ENCODE measurements at regions not wholly inside any gene's neighbourhood (a gene's known extent, or its start where the extent isn't known, plus 50 kb on each side); places are given as distances from the start of the nearest gene placed in this dataset.

DNA sequence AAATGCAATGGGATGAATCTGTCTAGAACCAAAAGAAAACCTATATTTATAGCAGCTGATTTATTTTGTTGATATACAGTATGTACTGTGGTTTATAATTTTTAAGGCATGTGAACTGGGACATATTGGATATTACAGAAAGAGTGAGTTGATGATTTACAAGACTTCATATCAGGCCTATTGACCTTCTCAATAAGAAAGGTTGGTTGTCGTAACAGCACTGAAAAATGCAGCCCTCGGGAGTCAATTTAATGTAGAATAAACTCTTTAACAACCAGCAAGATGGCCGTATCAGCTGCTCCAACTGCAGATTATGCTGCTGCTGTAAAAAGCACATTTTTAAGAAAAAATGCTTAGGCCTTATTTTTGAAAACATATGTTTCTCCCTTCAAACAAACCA lies 407.3 kb downstream of the GXYLT1 start:
- DNase-seq: no peak

DNA sequence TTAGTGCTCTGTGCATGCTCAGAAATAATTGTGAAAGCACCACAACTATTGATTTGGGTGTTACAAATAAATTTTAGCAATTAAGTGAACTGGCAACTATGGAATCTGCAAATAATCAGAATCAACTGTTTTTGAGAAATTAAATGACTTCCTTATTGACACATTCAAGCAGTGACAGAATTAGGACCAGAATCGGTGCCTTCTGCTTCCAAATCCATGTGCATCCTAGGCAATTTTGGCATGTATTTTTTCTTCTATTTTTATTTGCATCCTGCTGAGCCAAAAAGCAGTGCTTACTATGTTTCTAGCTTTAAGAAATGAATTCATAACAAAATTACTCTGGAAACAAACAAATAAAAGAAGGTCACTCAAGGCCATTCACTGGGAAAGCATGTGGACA lies 408.2 kb downstream of the GXYLT1 start:
- no peak for DNase-seq

DNA sequence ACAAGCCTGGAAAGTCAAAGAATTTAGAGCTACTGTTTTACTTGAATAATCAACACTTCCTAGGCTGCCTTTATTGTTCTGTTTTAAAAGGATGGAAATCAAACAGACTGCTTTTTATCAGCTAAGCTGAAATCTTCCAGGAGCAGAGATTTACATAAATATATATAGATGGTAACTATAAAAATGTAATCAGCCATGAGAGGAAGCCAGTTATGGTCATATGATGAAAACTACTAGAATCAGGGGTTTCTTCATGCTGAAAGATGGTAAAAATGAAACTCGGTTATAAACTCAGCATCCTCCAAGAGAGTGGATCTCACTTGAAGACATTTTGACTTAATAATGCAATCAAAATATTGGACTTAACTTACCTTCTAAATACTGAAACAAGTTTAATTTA lies 413.0 kb downstream of the GXYLT1 start:
- no peak for DNase-seq

DNA sequence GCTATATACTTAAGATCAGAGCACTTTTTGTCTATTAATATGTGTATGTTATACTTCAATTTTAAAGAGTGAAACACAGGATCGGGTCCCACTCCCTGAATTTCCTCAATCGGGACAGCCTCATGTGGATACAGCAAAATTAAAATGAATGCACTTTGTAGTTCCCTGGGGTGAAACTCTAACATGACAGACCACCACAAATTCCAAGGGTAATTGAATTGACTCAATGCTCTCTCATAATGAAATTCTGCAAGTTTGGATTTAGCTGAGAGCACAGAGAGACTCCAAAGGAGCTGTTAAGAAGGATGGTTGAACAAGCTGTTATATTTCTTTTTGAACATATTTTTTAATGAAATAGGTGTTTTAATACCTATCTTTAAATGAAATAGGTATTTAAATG lies 413.6 kb downstream of the GXYLT1 start:
- DNase-seq: no peak

DNA sequence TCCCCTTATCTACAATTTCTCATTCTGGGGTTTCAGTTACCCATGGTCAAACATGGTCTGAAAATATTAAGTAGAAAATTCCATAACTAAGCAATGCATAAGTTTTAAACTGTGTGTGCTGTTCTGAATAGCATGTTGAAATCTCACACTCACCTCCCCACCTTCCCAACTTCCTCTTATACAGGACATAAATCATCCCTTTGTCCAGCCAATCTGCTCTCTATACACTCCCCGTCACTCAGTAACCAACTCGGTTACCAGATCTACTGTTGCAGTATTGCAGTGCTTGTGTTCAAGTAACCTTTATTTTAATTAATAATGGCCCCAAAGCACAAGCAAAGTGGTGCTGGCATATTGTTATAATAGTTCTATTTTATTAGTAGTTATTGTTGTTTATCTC lies 420.5 kb downstream of the GXYLT1 start:
- no peak for DNase-seq

DNA sequence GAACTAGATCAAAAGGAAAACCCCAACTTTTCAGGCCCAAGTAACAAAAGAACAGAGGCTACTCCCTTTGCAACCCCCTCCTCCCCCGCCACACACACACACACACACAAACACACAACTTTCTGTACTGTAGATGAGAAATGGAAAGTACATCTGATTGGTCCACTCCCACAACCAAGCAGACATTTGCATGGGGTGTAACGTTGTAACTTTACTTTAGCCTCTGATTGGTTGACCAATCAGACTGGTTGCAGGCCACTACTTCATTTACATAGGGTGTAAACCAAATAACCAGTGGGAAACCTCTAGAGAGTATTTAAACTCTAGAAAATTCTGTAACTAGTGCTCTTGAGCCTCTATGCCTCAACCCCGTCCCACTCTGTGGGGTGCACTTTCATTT lies 425.5 kb downstream of the GXYLT1 start:
- DNase-seq: no peak

DNA sequence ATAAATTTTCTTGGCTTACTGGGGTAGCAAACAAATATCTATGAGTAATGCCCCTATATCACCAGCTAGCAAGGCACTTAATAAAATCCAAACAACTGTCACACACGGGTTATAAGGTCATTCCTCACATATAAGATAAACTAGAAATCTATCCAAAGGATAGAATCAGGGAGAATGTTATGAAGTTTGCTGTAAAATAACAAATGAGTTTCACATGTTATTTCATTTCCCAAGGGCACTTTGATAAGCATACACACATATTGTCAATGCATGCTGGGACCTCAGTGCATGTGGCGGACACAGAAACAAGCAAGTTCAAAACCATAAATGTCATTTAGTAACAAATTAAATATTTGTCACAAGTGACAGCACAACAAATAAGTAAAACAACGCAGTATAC lies 429.4 kb downstream of the GXYLT1 start:
- no peak for DNase-seq

DNA sequence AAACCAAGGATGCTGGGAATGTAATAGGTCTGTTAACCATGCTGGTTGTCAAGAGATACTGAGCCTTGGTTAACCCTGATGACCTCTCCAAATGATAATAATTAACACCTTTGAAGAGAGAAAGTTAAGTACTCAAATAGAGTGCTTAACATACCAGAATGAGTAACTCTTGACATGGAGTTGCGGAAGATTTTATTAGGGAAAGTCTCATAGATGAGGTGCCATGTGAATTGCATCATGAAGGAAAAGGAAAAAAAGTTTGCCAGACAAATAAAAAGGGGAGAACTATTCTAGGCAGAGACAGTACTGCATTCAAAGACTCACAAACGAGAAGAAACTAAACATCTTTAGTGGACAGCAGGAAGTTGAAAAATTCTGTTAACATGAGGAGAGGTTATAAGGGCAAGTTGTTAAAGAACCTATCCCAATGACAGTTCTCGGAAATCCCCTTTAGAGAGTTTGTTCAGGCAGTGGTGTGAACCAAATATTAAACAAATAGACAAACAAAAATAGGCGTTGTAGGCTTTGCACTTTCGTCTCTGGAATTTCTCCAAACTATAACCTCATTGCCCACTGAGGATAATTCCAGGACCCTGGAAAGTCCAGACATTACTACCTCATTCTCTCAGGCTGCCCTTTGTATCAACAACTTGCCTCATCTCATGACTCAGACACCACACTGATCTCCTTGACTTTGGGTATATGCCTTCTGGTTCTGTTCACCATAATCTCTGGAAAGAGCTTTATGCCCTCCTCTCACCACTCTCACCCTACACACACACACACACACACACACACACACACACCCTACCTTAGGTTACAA lies 435.0 kb downstream of the GXYLT1 start:
- DNase-seq: no peak

DNA sequence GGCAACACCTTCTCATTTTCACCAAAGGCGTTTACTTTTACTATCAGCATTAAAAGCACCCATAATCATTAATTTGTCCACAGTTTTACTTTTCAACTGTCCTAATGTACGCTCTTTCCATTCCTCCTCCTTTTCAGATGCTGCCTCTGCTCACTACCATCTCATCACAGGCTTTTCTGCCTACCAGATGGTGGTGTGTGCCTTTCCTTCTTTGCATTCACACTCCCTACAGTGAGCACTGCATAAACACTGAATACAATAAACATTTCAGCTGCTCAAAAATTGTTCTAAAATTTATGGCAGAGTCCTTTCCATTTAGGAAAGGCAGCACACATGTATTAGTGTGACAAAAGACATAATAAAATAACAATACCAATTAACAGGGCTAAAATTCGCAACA lies 435.7 kb downstream of the GXYLT1 start:
- DNase-seq: no peak

DNA sequence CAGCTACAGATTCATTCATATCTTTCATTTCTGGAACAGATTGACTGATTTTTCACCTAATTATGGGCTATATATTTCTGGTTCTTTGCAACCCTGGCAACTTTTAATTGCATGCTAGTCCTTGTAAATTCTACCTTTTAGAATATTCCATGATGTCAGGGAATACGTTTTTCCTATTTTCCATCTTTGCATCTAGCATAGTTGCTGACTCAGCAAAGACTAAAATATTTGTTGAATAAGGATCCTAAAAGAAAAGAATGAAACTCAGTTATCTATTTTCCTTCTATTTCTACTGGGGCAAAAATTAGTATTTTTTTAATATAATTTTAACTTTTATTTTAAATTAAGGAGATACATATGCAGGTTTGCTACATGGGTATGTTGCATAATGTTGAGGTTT lies 438.3 kb downstream of the GXYLT1 start:
- no peak for DNase-seq

DNA sequence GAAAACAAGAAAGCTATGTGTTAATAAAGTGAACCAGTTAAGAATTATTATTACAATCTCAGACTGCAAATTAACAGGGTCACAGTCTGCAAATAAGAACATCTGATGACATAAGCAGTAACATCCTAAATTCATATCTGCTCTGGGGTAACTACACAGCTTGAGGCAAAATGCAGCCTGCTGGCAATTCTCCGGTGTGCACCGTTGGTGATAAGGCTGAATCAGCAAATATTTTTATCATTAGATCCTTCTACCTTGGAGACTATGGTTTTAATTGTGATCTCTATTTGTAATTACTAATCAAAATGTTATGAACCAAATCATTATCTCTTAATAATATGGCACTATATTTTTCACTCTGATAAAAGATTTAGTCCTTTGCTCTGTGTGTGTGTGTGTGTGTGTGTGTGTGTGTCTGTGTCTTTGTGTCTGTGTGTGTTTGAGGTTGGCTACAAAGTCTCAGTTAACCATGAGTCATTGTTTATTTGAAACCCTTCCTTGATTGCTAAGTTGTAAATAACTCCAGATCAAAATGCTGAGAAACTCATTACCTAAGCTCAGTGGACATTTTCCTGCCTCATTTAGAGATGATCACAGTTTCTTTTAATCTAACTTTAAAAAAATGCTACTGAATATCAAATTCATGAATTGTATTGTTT lies 442.6 kb downstream of the GXYLT1 start:
- DNase-seq: no peak

DNA sequence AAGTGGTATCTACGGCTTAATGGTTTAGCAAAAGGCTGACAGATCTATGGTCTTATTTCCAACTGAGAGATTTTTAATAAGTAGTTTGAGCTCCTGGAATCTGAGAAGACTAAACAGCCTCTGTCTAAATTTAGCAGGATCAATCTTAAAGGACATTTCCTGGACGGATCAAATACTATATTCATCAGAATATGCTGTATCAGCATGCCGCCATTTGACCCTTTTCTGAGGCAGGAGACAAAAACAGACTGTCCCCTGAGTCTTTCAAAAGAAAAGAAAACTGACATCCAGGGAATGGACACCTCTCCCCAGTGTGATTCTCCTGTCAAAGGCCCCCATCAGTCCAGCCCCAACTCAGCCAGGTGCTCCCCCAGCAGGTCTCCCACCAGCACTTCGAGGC lies 443.7 kb downstream of the GXYLT1 start:
- no peak for DNase-seq

DNA sequence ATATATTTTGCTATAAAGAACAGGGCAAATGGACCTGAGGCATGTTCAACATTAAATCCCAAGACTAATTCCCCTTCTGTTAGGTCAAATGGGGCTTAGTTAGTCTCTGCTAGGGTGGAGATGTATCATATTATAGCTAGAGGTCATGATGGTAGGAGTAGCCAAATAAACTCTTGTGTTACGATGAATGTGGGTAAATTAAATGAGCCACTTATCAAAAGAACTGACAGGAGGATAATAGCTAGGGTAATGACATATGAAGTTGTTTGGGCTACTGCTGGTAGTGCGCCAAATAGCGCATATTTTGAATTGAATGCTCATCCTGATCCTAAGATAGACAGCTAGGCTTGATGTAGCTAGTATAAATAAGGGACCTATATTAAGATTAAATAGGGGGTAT lies 445.0 kb downstream of the GXYLT1 start:
- DNase-seq: no peak

DNA sequence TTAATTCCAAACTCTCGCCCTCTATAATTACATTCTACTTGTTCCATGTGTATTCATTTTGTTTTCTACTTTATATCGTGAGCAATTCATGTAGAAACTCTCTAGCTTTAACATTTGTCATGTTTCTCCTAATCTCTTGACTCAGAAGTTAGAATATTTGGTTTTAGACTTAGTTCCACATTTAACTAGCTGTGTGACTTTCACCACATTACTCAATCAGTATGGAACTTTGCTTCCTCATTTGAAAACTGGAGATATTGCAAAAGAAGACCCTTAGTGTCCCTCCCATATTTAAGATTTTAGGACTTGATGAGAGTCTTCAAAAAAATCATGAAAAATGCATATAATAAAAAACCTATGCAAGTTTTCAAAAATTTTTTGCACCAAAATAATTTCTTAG lies 447.5 kb downstream of the GXYLT1 start:
- DNase-seq: no peak

DNA sequence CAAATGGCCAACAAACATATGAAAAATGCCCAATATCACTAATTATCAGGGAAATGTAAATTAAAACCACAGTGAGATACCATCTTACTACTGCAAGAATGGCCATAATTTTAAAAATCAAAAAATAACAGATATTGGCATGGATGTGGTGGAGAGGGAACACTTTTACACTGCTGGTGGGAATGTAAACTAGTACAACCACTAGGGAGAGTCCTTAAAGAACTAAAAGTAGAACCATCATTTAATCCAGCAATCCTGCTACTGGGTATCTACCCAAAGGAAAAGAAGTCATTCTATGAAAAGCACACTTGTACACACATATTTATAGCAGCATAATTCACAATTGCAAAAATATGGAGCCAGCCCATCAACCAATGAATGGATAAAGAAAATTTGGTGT lies 459.7 kb downstream of the GXYLT1 start:
- DNase-seq: no peak

DNA sequence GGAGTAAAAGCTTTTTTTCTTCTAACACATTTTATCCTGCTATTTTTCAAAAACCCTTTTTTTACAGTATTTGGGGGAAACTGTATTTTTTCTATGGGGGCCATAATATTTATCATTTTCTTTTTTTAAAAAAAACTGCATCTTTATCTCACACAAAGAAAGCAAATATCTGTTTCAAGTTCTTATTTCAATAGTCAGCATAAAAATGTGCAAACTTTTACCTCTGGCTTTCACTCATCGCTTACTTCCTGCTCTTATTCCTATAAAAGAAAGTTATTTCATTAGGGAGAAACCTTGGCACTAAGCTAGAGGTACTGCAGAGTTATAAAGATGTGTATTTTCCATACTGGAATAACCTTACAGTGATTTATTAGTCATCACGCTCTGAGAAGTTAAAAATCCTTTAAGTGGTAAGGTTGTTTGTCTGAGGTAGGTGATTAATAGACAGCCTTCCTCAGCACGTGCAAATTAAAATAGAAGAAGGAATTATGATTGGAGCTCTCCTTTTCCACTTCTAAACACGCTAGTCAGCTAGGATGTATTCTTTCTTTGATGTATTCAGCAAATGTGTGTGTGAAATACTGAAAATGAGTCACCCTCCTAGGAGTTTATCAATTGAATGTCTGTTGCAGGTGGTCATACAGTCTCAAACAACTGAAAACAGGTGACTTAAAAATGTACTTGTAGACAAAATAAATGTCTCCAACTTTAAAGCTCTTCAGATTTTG lies 461.0 kb downstream of the GXYLT1 start:
- no peak for DNase-seq

DNA sequence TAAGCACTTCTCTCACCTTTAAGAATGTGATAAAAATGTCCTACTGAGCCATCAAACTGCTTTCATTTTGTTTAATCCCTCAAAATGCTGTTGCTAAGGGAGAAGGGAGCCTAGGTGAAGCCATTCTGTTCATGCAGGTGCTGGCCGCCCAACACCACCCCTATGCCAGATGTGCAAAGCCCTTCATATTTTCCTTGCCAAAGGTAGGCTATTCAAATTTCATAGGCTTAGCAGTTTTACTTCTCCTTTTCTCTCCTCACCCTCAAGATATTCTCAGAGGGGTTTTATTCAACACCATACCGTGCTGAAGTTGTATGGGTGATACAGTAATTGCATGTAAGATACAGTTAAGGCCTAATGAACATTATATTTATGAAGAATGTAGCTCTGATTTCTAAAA lies 461.7 kb downstream of the GXYLT1 start:
- DNase-seq: no peak

DNA sequence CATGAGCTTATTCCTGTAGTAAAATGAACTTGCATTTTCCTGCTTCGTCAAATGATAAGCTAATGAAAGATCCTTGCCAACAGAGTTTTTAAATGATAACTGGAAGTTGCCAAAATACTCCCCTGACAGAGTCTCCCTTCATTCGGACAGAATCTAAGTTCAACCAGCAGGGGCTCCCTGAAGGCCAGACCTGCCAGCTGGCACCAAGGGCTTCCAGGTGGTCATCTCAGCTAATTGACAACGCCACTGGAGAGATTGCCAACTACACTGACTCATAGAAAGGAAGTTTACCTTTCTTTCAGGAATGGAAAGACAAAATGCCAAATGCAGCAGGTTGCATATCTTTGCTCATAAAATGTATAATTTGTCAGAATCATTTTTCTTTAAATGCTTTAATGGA lies 462.8 kb downstream of the GXYLT1 start:
- no peak for DNase-seq

DNA sequence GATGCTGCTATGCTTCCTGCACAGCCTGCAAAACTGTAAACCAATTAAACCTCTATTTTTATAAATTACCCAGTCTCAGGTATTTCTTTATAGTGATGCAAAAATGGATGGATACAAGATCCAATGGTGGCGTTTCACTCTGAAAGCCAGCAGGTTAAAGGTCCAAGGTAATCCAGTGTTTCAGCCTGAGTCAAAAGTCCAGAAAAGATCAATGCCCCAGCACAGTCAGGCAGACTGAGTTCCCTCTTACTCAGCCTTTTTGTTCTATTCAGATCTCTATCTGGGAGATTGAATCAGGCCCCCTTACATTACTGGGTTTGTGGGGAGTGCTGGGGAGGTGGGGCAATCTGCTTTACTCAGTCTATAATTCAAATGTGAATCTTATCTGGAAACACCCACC lies 464.5 kb downstream of the GXYLT1 start:
- DNase-seq: no peak

DNA sequence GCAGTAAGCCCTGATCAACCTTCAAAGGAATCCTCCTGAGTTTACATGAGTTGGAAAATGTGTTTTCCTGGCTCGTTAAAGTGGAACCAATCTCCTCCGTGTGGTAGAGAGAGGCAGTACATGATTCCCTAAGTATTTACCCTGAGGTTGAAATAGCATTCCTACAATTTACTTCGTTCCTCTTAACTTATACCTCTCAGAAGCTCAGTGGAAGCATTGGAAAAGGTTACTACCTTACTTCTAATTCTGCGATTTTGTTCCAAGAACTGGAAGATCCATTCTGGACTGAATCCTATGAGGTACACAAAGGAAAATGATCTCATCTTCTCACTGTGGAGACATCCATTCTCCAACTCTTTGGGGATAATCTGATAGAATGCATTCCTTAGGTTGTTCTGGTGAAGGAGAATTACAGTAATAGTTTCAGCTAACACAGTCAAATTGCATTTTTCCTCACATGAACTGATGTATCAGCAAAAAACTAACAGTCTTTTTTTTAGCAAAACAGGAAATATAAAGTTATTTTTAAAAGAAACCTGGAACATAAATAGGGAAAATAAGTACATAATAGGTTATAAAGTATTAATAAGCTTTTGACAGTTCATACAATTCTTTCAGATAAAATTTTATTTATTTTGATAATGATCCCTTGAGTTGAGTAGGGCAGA lies 475.6 kb downstream of the PDZRN4 start:
- DNase-seq: no peak

DNA sequence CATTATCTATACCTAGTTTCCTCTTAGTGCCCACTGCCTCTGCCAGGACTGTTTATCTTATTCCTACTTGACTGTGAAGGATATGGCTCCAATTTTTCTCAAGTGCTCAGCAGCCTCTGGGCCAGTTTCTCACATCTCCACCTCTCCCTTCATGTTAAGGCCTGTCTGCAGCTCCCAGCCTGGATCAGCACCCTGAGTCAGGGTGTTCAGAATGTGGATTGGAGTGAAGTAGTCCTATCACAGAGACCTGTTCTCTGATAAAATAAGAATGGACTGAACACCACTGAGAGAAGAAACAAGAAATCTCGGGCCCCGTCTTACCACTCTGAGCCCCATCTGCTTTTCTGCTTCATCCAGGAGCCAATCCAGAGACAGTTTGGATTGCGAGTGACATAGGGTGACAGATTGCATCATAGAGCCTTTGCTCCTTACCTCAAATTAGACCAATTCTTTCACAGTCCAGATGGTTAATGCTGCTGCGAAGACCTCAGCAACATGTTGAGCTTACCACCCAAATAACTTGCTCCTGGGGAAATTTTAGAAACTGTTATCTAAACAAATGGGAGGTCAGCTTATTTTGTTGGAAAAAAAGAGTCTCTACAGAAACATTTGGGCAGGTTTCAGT lies 473.1 kb downstream of the PDZRN4 start:
- DNase-seq: no peak

DNA sequence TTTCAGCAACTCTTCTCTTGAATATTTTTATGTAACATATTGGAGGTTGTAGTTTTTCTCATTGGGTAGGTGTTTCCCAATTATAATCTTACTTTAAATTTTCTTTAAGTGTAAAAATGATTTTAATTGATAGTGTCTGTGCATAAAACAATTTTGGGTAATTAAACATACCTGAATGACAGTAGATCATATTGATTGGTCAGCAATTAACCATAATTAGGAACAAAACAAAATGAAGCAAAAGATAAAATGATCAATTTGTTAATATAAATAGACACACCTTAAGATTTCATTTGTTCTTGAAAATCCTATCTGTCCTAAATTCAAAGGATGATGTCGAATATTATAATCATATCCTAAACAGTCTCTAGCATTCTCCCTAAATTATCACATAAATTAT lies 468.3 kb downstream of the PDZRN4 start:
- DNase-seq: no peak
